ENCODE measurements at regions not wholly inside any gene's neighbourhood (a gene's known extent, or its start where the extent isn't known, plus 50 kb on each side); places are given as distances from the start of the nearest gene placed in this dataset.
"Not testable (repeated sequence)": the region's sequence is repeated elsewhere in the genome, so short reads cannot be mapped to it uniquely, and the experiment has no call there.

DNA sequence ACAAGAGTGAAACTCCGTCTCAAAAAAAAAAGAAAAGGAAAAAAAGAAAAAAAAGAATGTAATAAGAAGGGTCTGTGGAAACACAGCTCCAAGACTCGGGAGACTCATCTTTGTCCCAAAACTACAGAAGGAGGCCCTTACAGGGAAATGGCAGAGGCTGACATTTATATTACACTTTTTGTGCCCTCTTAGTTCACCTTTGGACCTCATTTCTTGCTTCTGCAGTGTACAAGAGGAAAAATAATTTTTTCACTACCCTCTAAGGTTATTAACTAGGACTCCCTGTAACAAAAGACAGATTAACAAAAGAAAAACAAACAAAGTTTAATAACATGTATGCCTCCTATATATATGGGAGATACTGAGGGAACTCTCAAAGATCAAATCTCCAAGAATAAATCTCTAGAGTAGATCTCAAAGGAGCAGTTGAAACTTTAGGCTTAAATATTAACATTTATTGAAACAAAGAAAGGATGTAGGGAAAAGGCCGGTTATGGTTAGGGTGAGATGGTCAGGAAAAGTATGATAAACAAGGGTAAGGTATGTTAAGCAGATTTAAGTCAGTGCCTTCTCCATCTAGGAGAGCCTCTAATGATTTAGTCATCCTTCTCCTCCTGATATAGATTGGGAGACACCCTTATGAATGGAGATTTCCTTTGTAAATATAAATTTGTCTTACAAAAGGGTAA, 121.3 kb upstream of the JADE1 start:
- no peak for DNase-seq

DNA sequence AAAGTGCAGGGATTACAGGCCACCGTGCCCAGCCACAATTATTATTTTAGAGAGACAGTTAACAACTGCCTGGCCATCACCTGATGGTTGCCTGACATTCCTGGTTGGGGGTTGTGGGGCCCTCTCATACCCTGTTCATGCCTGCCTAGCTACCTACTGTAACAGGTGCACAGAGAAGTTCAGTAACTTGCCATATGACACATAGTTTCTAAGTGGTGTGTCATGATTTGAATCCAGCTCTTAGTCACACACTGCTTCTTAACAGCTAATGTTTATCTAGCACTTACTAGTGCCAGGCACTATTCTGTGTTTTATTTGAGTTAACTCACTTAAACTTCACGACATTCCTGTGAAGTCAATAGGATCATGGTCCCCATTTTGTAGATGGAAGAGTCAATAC, 122.7 kb upstream of the JADE1 start:
- DNase-seq = no peak

DNA sequence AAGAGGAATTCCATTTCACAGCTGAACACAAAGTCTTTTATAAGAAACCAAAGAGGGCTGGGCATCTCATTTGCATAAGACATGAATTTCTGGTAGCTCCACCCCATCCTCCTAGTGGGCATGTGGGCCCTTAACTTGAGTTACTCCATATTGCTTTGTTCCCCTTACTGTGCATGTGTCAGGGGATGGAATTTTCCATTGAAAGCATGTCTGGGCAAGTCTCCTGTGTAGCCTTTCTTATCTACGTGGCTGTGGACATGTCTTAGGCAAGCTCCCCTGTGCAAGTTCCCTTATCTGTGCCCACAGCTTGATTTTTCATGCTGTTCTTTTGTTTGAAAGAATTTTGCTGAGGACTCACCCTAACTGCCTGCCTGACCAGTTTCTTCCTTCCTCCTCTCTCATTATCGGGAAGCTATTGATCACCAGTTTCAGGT, 123.5 kb upstream of the JADE1 start:
- DNase-seq = no peak

DNA sequence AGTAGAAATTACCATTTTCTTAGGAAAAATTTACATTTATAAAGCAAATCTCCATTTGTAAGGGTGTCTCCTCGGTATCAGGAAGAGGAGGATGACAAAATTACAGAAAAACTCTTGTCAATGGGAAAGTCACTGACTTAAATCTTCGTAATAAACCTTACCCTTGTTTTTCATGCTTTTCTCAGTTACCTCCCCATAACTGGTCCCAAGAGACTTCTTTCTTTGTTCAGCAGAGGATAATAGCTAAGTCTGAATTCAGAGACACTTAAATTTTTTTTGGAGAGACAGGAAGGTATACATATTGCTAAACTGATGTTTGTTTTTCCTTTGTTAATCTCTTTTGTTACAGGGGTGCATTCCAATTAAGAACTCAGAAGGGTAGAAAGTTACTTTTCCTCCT, 125.5 kb upstream of the JADE1 start:
- DNase-seq = no peak

DNA sequence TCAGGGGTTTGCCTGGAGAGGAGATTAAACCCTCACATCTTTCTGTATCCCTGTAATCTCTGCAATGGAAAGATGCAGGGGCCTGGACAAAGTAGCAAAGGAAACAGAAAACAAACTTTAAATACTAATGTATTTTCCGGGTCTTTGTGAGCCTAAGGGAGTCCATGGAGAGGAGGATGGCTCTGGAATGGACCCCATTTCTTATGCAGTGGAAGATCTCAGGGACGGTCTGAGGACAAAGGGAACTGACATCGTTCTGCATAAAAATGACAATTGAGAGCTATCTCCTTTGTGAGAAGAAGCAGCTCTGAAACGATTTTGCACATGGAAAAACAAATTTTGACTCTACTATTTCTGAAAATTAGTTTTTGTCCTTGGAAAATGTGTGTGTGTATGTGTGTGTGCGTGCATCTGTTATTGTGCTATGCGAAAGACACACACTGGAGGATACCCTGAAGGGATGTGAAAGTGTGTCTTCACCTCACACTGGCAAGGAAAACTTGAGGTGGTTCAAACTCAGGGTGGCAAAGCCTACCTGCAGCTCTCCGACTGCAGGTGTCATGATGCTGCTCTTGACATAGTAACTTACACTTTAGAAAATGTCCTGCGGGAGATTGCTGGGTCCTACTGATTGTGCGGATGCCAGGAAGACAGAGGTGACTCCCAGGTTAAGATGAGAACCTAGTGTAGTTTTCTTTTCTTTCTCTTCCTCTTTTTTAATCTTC, 126.4 kb upstream of the JADE1 start:
- DNase-seq = no peak

DNA sequence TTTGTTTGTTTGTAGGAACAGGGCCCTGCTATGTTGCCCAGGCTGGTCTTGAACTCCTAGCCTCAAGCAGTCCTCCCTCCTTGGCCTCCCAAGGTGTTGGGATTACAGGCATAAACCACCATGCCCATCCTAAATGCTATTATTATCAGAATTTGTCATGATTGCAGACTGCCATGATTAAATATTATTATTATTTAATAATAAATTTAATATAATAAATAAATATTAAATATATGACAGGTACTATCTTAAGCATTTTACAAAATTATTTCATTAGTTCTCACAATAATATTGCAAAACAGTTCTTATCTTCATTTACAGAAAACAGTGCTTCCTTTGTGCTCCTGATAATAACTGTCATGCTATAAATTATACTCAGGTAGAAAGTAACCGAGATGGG, 133.4 kb upstream of the JADE1 start:
- no peak for DNase-seq

DNA sequence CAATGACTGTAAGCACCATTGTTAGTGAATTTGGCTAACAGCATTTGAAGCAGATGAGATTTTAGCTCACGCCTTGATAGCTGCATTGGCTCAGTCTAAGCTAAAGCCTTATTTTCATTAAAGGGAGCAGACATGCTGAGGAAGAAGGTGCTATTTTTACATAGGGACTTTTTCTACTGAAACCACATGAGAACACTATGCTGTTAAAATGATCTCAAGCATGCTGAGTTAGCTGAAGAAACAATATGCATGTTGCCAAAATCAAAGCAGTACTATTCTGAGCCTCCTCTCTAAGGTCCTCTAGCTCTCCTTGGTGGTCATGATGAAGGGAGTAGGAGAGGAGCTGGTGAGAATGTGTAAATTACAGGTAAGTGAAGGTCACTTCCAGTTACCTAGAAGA, 134.4 kb upstream of the JADE1 start:
- no peak for DNase-seq

DNA sequence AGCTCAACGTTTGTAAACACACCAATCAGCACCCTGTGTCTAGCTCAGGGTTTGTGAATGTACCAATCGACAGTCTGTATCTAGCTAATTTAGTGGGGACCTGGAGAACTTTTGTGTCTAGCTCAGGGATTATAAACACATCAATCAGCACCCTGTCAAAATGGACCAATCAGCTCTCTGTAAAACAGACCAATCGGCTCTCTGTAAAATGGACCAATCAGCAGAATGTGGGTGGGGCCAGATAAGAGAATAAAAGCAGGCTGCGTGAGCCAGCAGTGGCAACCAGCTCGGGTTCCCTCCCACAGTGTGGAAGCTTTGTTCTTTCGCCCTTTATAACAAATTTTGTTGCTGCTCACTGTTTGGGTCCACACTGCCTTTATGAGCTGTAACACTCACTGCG, 136.3 kb upstream of the JADE1 start:
- not testable (repeated sequence) for DNase-seq

DNA sequence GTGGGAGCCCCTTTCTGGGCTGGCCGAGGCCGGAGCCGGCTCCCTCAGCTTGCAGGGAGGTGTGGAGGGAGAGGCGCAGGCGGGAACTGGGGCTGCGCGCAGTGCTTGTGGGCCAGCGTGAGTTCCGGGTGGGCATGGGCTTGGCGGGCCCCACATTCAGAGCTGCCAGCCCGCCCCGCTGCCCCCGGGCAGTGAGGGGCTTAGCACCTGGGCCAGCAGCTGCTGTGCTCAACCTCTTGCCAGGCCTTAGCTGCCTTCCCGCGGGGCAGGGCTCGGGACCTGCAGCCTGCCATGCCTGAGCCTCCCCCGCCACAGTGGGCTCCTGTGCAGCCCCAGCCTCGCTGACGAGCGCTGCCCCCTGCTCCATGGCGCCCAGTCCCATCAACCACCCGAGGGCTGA, 136.9 kb upstream of the JADE1 start:
- DNase-seq = not testable (repeated sequence)

DNA sequence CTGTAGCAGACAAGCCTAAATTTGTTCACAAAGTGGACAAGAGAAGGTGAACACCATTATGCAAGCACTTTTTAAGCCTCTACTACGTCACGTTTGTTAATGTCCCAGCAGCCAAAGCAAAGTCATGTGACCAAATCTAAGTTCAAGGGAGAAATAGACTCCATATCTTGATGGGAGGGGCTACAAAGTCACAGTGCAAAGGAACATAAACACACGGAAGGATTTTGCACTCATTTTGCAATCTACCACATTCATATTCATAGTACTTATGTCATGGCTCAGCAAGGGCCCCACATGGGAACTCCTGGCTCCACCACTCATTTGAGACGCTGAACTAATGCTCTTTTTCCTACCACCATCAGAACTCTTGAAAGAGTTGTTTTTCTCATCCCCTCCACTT, 139.0 kb upstream of the JADE1 start:
- DNase-seq = no peak

DNA sequence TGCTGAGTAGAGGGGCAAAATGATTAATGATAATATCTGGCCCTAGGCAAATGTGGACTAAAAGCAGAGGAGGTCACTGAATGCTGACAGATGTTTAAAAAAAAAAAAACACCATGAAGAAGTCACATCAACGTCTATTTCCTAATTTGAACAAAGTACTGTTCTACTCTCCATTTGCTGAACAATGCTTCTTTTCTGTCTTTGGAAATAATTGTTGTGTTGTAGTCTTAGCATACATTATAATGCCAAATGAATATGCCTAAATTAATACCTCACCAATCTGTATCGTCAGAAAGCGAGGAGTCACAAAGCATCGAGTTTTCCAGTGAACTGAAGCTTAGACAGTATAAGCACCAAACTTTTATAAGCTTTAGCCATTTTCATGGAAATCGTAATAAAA, 140.9 kb upstream of the JADE1 start:
- DNase-seq = no peak

DNA sequence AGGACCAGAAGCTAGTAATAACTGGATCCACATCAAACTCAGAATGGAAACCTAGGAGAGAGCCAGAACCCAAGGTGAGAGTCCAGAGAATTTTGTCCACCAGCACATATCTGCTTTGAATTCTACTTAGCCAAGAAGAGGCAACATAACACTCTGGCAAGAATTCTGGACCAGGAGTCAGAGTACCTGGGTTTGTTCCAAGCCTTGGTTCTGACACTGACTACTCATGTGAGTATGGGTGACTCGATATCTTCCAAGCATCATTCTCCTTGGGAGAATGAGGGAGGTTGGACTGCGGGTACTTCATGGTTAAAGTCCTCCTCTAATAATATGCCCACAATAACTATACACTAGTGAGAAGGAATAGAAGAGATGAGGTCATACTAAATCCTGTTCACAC, 144.0 kb upstream of the JADE1 start:
- no peak for DNase-seq

DNA sequence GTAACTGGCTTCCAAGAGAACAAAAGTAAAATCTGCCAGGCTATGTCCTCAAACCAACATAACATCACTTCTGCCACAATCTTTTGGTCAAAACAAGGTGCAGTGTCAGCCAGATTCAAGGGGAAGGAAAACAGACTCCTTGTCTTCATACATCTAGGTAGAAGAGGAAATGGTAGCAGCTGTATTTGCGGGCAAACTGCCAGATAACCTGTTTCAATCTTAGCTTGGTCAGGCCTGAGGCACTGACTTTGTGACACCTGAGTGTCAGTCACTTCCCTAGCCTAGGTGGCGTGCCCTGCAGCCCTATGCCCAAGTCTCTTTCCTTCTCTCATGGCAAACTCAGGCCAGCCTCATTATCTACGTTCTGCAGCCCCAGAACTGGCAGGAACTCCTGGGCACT, 146.2 kb upstream of the JADE1 start:
- DNase-seq = no peak

DNA sequence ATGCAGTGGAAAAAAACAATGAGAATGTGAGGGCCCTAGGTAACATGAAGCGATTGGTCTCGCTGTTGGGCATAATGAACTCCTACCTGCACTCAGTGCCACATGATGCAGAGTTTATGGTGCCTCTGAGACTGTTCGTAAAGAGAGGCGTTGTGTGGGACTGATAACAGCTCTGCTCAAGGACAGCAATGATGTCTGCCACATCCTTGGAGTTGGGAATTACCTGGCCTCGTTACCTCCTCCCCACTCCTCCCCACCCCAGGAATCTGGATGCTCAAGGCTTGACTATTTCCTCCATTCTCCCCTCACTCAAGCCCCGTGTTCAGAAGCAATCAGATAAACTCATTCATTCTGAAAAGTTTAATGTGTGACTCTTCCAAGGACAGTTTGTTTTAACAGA, 148.0 kb upstream of the JADE1 start:
- DNase-seq = no peak

DNA sequence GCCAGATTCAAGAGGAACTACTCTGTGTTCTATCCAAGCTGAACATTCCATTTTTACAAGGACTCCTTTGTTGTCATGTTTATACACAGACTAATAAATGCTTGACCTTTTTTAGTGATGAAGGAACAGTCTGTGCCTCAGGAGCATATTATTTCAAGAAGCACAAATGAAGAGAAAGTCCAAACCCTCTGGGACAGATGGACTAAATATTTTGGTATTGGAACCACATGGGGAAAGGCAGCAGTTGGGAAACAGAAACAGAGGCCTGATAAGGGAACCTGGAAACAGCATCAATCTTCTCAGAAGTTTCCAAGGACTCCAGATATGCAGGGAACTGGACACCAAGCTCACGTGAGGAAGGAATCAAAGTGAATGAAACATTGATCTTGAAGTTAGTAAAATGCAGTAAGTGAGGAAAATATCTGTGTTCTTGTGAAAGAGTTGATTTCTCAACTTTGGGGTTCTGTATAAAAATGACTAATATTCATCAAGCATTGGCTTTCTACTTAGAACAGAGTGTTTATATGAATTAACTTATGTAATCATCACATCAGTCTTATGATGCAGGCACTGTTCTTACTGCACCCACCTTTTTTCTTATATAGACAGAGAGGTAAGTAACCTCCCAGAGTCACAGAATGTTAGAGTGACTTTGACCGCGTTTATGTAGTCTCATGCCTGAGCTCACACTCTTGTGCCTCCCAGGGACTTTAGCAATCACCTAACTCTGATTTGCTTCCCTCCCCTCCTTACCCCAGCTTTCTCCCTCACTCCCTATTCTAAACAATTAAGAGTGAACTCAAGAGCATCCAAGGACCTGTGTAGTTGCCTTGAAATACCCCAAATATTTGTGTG, 148.9 kb upstream of the JADE1 start:
- no peak for DNase-seq

DNA sequence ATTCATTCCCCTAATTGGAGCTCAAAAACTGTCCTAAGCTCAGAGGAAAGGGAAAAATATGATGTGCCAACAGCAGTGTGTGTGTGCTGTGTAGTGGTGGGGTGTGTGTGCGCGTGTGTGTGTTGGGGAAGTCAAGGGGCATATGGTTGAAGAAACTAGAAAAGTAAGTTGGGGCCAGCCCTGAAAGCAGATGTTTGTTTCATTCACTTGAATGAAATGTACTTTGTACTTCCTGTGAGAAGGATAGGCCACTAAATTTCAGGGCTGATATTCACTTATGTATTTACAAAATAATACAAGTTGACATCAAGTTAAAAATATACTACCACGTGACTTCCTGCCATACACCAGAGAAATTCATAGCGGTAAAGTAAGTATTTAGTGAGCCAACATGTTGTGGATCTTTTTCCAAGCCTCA, 151.3 kb upstream of the JADE1 start:
- no peak for DNase-seq

DNA sequence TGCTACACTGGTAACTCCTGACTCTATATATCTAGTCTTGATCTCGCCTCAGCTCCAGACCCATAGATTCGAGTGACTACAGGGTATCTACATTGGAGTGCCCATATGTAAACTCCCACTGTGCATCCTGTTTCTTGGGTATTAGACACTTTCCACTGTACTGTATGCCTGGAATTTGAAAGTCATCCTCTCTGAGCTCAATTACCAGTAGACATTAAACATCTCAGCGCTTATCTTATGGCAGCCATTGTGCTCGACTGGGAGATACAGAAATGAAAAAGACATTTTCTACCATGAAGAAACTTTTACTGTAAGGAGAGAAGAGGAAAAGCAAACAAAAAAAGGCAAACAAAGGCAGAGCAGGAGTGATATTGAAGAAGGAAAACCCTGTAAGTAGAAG, 151.9 kb upstream of the JADE1 start:
- no peak for DNase-seq

DNA sequence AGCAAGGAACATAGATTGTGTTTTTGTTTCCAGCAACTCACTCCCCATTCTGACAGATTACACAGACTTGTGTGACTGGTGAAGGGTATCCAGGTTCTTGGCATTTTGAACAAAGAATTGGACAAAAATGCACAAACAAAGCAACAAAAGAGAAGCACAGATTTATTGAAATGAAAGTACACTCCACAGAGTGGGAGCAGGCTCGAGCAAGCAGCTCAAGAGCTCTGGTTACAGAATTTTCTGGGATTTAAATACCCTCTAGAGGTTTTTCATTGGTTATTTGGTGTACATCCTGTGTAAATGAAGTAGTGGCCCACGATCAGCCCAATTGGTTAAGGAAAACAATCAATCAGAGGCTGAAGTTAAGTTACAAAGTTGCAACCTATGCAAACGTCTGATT, 155.0 kb upstream of the JADE1 start:
- no peak for DNase-seq

DNA sequence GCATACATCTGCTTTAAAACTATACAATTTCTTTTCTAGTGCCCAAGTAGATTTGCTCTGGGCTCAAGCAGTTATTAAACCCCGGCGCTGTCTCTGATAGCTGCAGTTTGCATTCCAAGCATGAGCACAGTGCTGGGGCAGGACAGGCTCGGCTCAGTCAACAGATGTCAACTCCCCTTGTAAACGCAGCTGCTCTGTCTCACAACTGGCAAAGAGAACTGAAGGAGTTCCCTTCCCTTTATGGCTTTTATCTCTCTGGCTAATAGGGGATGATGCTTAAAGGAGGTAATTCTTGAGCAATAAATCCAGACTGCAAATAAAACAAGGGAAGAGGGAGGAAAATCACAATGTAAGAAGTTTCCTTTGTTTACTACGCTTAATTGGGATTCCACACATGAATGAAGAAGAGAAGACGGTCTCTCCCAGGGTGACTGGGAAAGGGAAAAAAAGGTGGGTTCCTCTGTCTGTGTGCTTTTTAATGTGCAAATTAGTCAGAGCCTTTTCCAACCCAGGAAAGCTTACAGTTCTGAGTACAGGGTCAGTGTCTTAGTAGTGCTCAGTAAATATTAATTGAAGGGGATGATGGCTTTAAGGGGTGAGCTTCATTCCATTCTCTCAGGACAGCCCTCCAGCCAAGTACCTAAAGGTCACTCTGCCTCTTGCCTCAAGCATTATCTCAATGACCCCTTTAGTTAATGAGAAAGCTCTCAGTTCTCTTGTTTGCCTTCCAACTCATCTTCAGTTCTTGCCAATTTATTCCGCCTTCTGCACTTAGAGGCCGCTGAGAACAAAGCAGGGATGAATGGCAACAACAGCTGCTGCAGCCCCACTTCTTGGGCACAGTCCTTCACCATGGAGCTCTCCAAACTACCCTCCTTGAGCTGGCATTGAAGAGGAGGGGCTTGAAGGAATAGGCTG, 155.7 kb upstream of the JADE1 start:
- DNase-seq = peak; percentile 12

DNA sequence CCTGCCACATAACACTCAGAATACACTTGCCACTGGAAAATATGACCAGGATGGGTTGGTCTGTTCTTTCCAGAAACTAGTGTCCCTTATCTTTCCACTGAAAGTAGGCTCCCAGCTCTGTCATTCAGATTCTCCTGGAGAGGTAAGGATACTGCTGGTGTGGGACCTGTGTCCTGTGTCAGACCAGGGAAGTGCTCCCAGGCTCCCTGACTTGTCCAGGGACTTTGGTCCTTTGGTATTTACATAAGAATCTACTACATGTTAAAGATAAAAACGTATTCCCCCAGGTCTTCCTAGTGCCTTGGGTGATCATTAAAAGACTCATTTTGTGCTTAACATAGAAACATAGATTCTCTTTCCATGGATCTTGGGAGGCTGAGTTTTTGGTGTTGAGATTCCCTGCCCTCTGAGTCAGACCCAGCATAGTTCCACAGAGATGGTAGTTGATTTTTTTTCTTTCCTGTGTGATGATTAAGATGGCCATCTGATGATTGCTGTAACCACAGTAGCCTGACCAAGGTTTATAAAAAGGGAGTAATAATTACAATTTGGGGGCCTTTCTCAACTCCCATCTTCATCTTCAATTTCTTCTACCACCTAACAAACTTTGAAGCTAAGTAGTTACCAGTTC, 159.8 kb upstream of the JADE1 start:
- DNase-seq = no peak

DNA sequence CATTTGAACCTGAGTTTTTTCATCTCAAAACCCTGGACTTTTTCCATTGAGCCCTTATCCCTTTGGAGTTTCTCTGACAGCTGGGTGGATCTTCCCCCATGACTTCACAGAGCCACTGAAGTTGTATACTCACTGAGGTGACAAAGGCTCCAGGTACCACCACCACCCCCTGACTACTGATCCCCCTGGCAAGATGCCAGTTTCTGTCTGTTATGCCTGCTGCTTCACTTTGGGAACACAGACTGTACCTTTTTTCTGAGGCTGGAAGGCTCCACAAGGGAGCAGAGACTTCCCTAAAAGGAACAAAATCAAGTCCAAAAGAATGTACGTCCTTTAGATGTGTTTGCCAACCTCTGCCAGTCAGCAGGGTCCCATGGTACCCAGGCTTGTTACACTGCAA, 160.3 kb upstream of the JADE1 start:
- DNase-seq = peak; percentile 44

DNA sequence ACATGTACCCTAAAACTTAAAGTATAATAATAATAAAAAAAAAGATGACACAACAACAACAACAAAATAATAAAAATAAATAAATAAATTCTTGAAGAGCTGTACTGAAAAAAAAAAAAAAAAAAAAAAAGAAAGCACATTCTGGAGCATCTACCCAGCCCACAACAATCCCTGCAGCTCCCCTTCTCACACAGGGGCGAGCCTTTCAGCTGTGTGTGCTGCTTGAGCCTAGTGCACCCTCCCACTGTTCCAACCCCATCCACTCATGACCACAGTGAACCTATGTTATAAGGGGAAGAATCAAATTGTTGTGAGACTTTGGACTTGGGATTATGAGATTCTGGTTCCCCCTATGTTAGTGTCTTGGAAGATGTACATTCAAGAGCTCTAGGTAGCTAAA, 161.5 kb upstream of the JADE1 start:
- no peak for DNase-seq

Data from NCI-H2171 treated with DMSO at 0.1 percent for 48 hours (cell line).